Suprapubic skin (tissue), 4 donors: ENCODE measurements at regions not wholly inside any gene's neighbourhood (a gene's known extent, or its start where the extent isn't known, plus 50 kb on each side); places are given as distances from the start of the nearest gene placed in this dataset.
"Not testable (repeated sequence)": the region's sequence is repeated elsewhere in the genome, so short reads cannot be mapped to it uniquely, and the experiment has no call there.

Experiments used
- DNase-seq, 2 donors: peaks; one replicate each; pipeline ENCODE4 v3.0.0-alpha.2; 2019; ENCODE audit warnings: low spot score in 2 of 2
- H3K27ac ChIP-seq: fragments of 200-600 bp; sonication (generic); one replicate; pipeline ENCODE4 v1.5.1; 2019
- H3K27me3 ChIP-seq: fragments of 200-600 bp; sonication (generic); one replicate; pipeline ENCODE4 v1.5.1; 2019
- H3K36me3 ChIP-seq: fragments of 200-600 bp; sonication (generic); one replicate; pipeline ENCODE4 v1.5.1; 2019
- H3K4me1 ChIP-seq: fragments of 200-600 bp; sonication (generic); one replicate; pipeline ENCODE4 v1.5.1; 2019
- H3K4me3 ChIP-seq: fragments of 200-600 bp; sonication (generic); one replicate; pipeline ENCODE4 v1.5.1; 2019; ENCODE audit warnings: mild to moderate bottlenecking
- H3K9me3 ChIP-seq: fragments of 200-600 bp; sonication (generic); one replicate; pipeline ENCODE4 v1.5.1; 2019
- CTCF ChIP-seq, 2 donors: fragments of 200-600 bp in 1 of 2; fragments of 450-650 bp in 1 of 2; sonication (generic) in 1 of 2; IDR thresholded peaks; one replicate each; pipeline ENCODE4 v1.5.1; 2016 to 2019; ENCODE audit warnings: antibody characterized with exemption in 2 of 2, mild to moderate bottlenecking in 1 of 2, moderate library complexity in 1 of 2
- EP300 ChIP-seq: sonication (generic); formaldehyde crosslinking; IDR thresholded peaks from one replicate; pipeline ENCODE4 v1.6.1; 2017; ENCODE audit warnings: antibody characterized with exemption
- POLR2A ChIP-seq, 2 donors: fragments of 450-650 bp; IDR thresholded peaks; one replicate each; pipeline ENCODE4 v1.6.1; 2017; ENCODE audit warnings: antibody characterized with exemption in 2 of 2, mild to moderate bottlenecking in 2 of 2, moderate library complexity in 2 of 2
- POLR2AphosphoS5 ChIP-seq, 3 donors: sonication (generic); formaldehyde crosslinking; IDR thresholded peaks; one replicate each; pipeline ENCODE4 v1.6.1; 2017; ENCODE audit warnings: antibody characterized with exemption in 3 of 3
- WGBS: methylation state at CpG from one replicate; pipeline ENCODE4 v1.1.5; 2018; 5-methylcytosine and 5-hydroxymethylcytosine counted together

GRCh38 chr12:86950043-86950442, 693.9 kb upstream of the MGAT4C start:
- TF ChIP-seq CTCF (IDR thresholded peaks at IDR 0.05) = no peak
- TF ChIP-seq POLR2AphosphoS5 (IDR thresholded peaks at IDR 0.05) = no peak
- no peak for TF ChIP-seq POLR2A (IDR thresholded peaks at IDR 0.05)
- TF ChIP-seq EP300 = no peak
- H3K27me3 ChIP-seq = no peaks in the 10 kb centered on the region
- DNase-seq = no peak
- WGBS = 20% methylated on average over 1 of the region's 1 CpG
- no peaks in the 10 kb centered on the region for H3K36me3 ChIP-seq
- H3K4me3 ChIP-seq = no peak overlapping the region
- no peaks in the 10 kb centered on the region for H3K9me3 ChIP-seq
- no peaks in the 10 kb centered on the region for H3K4me1 ChIP-seq
- no peak overlapping the region for H3K27ac ChIP-seq

- no peak for DNase-seq
- H3K4me1 ChIP-seq = no peaks in the 10 kb centered on the region
- no peaks in the 10 kb centered on the region for H3K27me3 ChIP-seq
- no peak for TF ChIP-seq POLR2A (IDR thresholded peaks at IDR 0.05)
- no peak for TF ChIP-seq CTCF (IDR thresholded peaks at IDR 0.05)
- no peak for TF ChIP-seq POLR2AphosphoS5 (IDR thresholded peaks at IDR 0.05)
- TF ChIP-seq EP300 = no peak
- 90% methylated on average over 1 of the region's 1 CpG for WGBS
- no peak overlapping the region for H3K27ac ChIP-seq
- no peaks in the 10 kb centered on the region for H3K36me3 ChIP-seq
- H3K4me3 ChIP-seq = no peak overlapping the region
- H3K9me3 ChIP-seq = no peaks in the 10 kb centered on the region
Measured at GRCh38 chr12:86948851-86949250, 692.7 kb upstream of the MGAT4C start.

- no peak overlapping the region for H3K4me3 ChIP-seq
- H3K4me1 ChIP-seq = no peaks in the 10 kb centered on the region
- no peak for DNase-seq
- no peaks in the 10 kb centered on the region for H3K36me3 ChIP-seq
- 81% methylated on average over 1 of the region's 1 CpG for WGBS
- no peaks in the 10 kb centered on the region for H3K9me3 ChIP-seq
- TF ChIP-seq CTCF (IDR thresholded peaks at IDR 0.05) (no peak), POLR2A (IDR thresholded peaks at IDR 0.05) (no peak), POLR2AphosphoS5 (IDR thresholded peaks at IDR 0.05) (no peak)
- no peaks in the 10 kb centered on the region for H3K27me3 ChIP-seq
- no peak overlapping the region for H3K27ac ChIP-seq
Measured at GRCh38 chr12:86945685-86946196, 689.5 kb upstream of the MGAT4C start.

GRCh38 chr12:86944197-86944819, 688.1 kb upstream of the MGAT4C start:
- WGBS = 76% methylated on average over 3 of the region's 3 CpGs
- not testable (repeated sequence) for H3K4me3 ChIP-seq, H3K27ac ChIP-seq, H3K4me1 ChIP-seq, DNase-seq, H3K9me3 ChIP-seq, H3K27me3 ChIP-seq, H3K36me3 ChIP-seq

- TF ChIP-seq POLR2AphosphoS5 (IDR thresholded peaks at IDR 0.05) (no peak), POLR2A (IDR thresholded peaks at IDR 0.05) (no peak), CTCF (IDR thresholded peaks at IDR 0.05) (no peak), EP300 (no peak)
- H3K27ac ChIP-seq = no peak overlapping the region
- no peaks in the 10 kb centered on the region for H3K9me3 ChIP-seq
- no peaks in the 10 kb centered on the region for H3K36me3 ChIP-seq
- no peaks in the 10 kb centered on the region for H3K27me3 ChIP-seq
- DNase-seq = no peak
- no peaks in the 10 kb centered on the region for H3K4me1 ChIP-seq
- no peak overlapping the region for H3K4me3 ChIP-seq
Measured at GRCh38 chr12:86931714-86932113, 675.5 kb upstream of the MGAT4C start.

GRCh38 chr12:86929962-86930361, 673.8 kb upstream of the MGAT4C start:
- Histone ChIP-seq H3K9me3 (no peaks in the 10 kb centered on the region), H3K27me3 (no peaks in the 10 kb centered on the region), H3K4me1 (no peaks in the 10 kb centered on the region), H3K36me3 (no peaks in the 10 kb centered on the region), H3K27ac (no peak overlapping the region), H3K4me3 (no peak overlapping the region)
- TF ChIP-seq EP300 (no peak), POLR2A (IDR thresholded peaks at IDR 0.05) (no peak), POLR2AphosphoS5 (IDR thresholded peaks at IDR 0.05) (no peak), CTCF (IDR thresholded peaks at IDR 0.05) (no peak)
- DNase-seq = no peak
- 83% methylated on average over 2 of the region's 2 CpGs for WGBS
